SK-N-SH treated with all-trans-retinoic acid at 6 μM for 48 hours (cell line): ENCODE measurements at regions not wholly inside any gene's neighbourhood (a gene's known extent, or its start where the extent isn't known, plus 50 kb on each side); places are given as distances from the start of the nearest gene placed in this dataset.

ENCODE experiments used
- ATAC-seq: fragments of 200-7000 bp; cut with Tn5 transposase; 3 replicates; pipeline ENCODE4 v1.9.1; 2020; ENCODE audit warnings: mild to moderate bottlenecking, moderate library complexity
- ARNTL ChIP-seq: fragments of 450-650 bp; formaldehyde crosslinking; IDR thresholded peaks from 2 replicates; pipeline ENCODE4 v1.5.0; 2020; ENCODE audit warnings: low read depth, mild to moderate bottlenecking, moderate library complexity, borderline replicate concordance
- CSDC2 ChIP-seq: fragments of 250-450 bp; sonication (Bioruptor Pico); IDR thresholded peaks from 2 replicates; pipeline ENCODE4 v1.5.0; 2020; ENCODE audit warnings: mild to moderate bottlenecking, moderate library complexity
- ESRRG ChIP-seq: fragments of 250-450 bp; sonication (Bioruptor Pico); IDR thresholded peaks from 2 replicates; pipeline ENCODE4 v1.6.1; 2021; ENCODE audit warnings: mild to moderate bottlenecking
- ISL1 ChIP-seq: fragments of 250-450 bp; sonication (Bioruptor Pico); IDR thresholded peaks from 2 replicates; pipeline ENCODE4 v2.1.2; 2022; ENCODE audit warnings: mild to moderate bottlenecking, moderate library complexity
- OSR1 ChIP-seq: fragments of 250-450 bp; sonication (Bioruptor Pico); IDR thresholded peaks from 2 replicates; pipeline ENCODE4 v1.8.0; 2022; ENCODE audit warnings: moderate library complexity, mild to moderate bottlenecking, inconsistent platforms
- PPARA ChIP-seq: fragments of 250-450 bp; sonication (Bioruptor Pico); IDR thresholded peaks from 2 replicates; pipeline ENCODE4 v1.5.0; 2020; ENCODE audit warnings: mild to moderate bottlenecking, borderline replicate concordance
- RARB ChIP-seq: fragments of 250-450 bp; sonication (Bioruptor Pico); IDR thresholded peaks from 2 replicates; pipeline ENCODE4 v1.8.0; 2021; ENCODE audit warnings: mild to moderate bottlenecking, moderate library complexity
- SNAI2 ChIP-seq: fragments of 250-450 bp; sonication (Bioruptor Pico); IDR thresholded peaks from 2 replicates; pipeline ENCODE4 v1.5.0; 2020; ENCODE audit warnings: mild to moderate bottlenecking, moderate library complexity
- TCF4 ChIP-seq: fragments of 250-450 bp; sonication (Bioruptor Pico); IDR thresholded peaks from 2 replicates; pipeline ENCODE4 v1.8.0; 2021; ENCODE audit warnings: mild to moderate bottlenecking, moderate library complexity, borderline replicate concordance
- TOX ChIP-seq: fragments of 250-450 bp; sonication (Bioruptor Pico); IDR thresholded peaks from 2 replicates; pipeline ENCODE4 v1.8.0; 2021; ENCODE audit warnings: mild to moderate bottlenecking, moderate library complexity, borderline replicate concordance
- ZC3H10 ChIP-seq: fragments of 250-450 bp; sonication (Bioruptor Pico); IDR thresholded peaks from 2 replicates; pipeline ENCODE4 v1.5.1; 2021; ENCODE audit warnings: mild to moderate bottlenecking, moderate library complexity
- ZFP3 ChIP-seq: fragments of 250-450 bp; sonication (Bioruptor Pico); IDR thresholded peaks from 2 replicates; pipeline ENCODE4 v1.5.0; 2020; ENCODE audit warnings: mild to moderate bottlenecking, moderate library complexity
- ZFP30 ChIP-seq: fragments of 450-650 bp; formaldehyde crosslinking; IDR thresholded peaks from 2 replicates; pipeline ENCODE4 v1.5.0; 2022; ENCODE audit warnings: mild to moderate bottlenecking, moderate library complexity
- ZNF565 ChIP-seq: fragments of 450-650 bp; formaldehyde crosslinking; conservative IDR thresholded peaks from 2 replicates; pipeline ENCODE4 v1.5.0; 2020; ENCODE audit warnings: low read depth, mild to moderate bottlenecking, moderate library complexity
- ZNF70 ChIP-seq: fragments of 450-650 bp; formaldehyde crosslinking; IDR thresholded peaks from 2 replicates; pipeline ENCODE4 v1.5.0; 2020; ENCODE audit warnings: mild to moderate bottlenecking, moderate library complexity
- ZNF8 ChIP-seq: fragments of 450-650 bp; formaldehyde crosslinking; IDR thresholded peaks from 2 replicates; pipeline ENCODE4 v1.5.0; 2020; ENCODE audit warnings: mild to moderate bottlenecking, moderate library complexity
- TF ChIP-seq, protein P1 (sequence below): fragments of 250-450 bp; sonication (Bioruptor Pico); IDR thresholded peaks from 2 replicates; pipeline ENCODE4 v1.8.0; 2020; ENCODE audit warnings: mild to moderate bottlenecking, moderate library complexity, borderline replicate concordance
- TF ChIP-seq, protein P2 (sequence below): fragments of 250-450 bp; sonication (Bioruptor Pico); IDR thresholded peaks from 2 replicates; pipeline ENCODE4 v1.5.1; 2021; ENCODE audit warnings: mild to moderate bottlenecking, moderate library complexity
- TF ChIP-seq, protein P3 (sequence below): fragments of 250-450 bp; sonication (Bioruptor Pico); IDR thresholded peaks from 2 replicates; pipeline ENCODE4 v1.8.0; 2021; ENCODE audit warnings: low read depth, mild to moderate bottlenecking, moderate library complexity, borderline replicate concordance
- TF ChIP-seq, protein P4 (sequence below): fragments of 250-450 bp; sonication (Bioruptor Pico); IDR thresholded peaks from 2 replicates; pipeline ENCODE4 v1.5.0; 2020; ENCODE audit warnings: mild to moderate bottlenecking, moderate library complexity
- TF ChIP-seq, protein P5 (sequence below): fragments of 250-450 bp; sonication (Bioruptor Pico); IDR thresholded peaks from 2 replicates; pipeline ENCODE4 v1.5.1; 2020; ENCODE audit warnings: low read depth, mild to moderate bottlenecking, moderate library complexity

DNA sequence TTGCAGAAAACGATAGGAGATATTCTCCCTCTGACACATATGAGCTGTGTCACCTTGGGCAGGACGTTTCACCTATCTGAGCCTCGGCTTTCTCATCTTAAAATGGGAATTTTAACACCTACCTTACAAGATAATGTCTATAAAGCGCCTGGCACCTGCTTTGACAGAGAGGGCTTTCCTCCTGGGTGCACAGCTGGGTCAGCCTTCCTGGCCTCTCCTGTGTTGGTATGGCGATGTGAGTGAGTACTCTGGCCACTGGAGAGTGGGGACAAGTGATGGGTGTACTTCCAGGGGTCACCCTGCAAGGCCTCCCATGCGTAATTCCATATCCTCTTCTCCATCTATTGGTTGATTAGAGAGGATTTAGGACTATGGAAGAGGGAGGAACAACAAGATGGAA, 113.1 kb upstream of the SMIM23 start (continued):
- TF ChIP-seq, protein P1, sequence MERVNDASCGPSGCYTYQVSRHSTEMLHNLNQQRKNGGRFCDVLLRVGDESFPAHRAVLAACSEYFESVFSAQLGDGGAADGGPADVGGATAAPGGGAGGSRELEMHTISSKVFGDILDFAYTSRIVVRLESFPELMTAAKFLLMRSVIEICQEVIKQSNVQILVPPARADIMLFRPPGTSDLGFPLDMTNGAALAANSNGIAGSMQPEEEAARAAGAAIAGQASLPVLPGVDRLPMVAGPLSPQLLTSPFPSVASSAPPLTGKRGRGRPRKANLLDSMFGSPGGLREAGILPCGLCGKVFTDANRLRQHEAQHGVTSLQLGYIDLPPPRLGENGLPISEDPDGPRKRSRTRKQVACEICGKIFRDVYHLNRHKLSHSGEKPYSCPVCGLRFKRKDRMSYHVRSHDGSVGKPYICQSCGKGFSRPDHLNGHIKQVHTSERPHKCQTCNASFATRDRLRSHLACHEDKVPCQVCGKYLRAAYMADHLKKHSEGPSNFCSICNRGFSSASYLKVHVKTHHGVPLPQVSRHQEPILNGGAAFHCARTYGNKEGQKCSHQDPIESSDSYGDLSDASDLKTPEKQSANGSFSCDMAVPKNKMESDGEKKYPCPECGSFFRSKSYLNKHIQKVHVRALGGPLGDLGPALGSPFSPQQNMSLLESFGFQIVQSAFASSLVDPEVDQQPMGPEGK (CRISPR knock-in tag) = no peak
- TF ChIP-seq ZFP30 = no peak
- TF ChIP-seq, all 23 proteins: peak for 0

DNA sequence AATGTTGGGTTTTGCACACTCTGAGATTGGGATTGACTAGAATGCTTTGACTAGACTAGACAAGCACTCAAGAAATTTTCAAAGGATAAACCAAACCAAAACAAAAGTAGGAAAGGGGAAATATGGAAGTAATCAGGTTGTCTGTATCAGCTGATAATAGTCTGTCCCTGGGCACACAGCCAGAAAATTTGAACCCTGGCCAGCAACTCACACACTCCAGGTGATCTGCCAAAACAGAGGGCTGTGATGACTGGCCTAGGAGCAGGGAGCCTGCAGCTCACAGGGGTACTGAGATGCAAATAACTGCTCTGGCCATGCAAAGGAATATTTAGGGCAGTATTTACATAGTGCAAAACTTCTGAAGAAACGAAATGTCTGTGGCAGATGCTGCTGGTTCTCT, 112.3 kb upstream of the SMIM23 start:
- no peak for ATAC-seq

DNA sequence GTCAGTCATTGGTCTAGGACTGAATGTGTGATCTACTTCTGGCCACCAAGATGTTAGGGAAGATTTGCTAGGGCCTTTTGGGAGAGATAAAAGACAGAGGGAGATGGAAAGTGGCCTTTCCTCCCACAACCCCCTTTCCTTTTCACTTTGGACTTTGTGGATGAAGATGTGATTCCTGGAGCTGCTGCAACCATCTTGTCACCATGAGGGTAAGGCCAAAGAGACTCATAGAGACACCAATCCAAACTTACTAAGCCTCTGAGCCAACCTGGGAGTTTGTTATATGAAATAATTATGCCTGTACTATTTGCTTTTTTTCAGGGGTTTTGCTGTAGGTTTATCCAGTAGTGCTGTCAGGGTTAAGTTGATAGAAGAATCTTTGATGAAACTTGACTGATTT, 111.8 kb upstream of the SMIM23 start:
- TF ChIP-seq CSDC2 (no peak), ZC3H10 (CRISPR knock-in tag) (no peak)
- ATAC-seq = no peak

More for the DNA sequence above, 112.3 kb upstream of the SMIM23 start:
- TF ChIP-seq, protein P2, sequence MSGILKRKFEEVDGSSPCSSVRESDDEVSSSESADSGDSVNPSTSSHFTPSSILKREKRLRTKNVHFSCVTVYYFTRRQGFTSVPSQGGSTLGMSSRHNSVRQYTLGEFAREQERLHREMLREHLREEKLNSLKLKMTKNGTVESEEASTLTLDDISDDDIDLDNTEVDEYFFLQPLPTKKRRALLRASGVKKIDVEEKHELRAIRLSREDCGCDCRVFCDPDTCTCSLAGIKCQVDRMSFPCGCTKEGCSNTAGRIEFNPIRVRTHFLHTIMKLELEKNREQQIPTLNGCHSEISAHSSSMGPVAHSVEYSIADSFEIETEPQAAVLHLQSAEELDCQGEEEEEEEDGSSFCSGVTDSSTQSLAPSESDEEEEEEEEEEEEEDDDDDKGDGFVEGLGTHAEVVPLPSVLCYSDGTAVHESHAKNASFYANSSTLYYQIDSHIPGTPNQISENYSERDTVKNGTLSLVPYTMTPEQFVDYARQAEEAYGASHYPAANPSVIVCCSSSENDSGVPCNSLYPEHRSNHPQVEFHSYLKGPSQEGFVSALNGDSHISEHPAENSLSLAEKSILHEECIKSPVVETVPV (CRISPR knock-in tag) = no peak
- TF ChIP-seq ARNTL (CRISPR knock-in tag) = no peak
- TF ChIP-seq, protein P3, sequence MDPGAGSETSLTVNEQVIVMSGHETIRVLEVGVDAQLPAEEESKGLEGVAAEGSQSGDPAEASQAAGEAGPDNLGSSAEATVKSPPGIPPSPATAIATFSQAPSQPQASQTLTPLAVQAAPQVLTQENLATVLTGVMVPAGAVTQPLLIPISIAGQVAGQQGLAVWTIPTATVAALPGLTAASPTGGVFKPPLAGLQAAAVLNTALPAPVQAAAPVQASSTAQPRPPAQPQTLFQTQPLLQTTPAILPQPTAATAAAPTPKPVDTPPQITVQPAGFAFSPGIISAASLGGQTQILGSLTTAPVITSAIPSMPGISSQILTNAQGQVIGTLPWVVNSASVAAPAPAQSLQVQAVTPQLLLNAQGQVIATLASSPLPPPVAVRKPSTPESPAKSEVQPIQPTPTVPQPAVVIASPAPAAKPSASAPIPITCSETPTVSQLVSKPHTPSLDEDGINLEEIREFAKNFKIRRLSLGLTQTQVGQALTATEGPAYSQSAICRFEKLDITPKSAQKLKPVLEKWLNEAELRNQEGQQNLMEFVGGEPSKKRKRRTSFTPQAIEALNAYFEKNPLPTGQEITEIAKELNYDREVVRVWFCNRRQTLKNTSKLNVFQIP (CRISPR knock-in tag) = no peak
- TF ChIP-seq, protein P1 (CRISPR knock-in tag) = no peak
- no peak for TF ChIP-seq ZFP30
- peak; percentile 53; the same call in 1 of the 2 replicates for TF ChIP-seq TCF4 (CRISPR knock-in tag)
- no peak for TF ChIP-seq PPARA (CRISPR knock-in tag)
- TF ChIP-seq TOX = no peak

DNA sequence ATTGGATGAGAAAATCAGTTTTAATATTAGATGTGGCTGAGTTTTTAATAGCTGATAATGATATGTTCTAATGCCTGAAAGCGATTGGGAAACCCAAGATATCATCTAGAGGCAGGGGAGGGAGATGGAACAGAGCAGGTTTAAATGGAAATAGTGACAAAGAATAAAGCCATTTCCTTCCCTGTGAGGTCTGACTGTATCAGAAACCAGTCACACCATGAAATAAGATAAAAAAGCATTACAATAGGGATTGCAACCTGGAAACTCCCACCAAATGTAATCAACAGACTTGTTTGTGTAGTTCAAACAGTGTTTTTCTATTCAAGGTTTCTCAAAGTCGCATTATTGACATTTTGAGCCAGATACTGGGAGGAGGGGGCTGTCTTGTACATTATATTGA, 110.1 kb upstream of the SMIM23 start:
- no peak for ATAC-seq
- TF ChIP-seq ESRRG (CRISPR knock-in tag) (no peak), SNAI2 (CRISPR knock-in tag) (no peak), ZNF70 (CRISPR knock-in tag) (no peak), CSDC2 (no peak), TOX (no peak), ISL1 (CRISPR knock-in tag) (no peak), ARNTL (CRISPR knock-in tag) (no peak), ZFP3 (CRISPR knock-in tag) (no peak), RARB (no peak), OSR1 (CRISPR knock-in tag) (no peak), ZC3H10 (CRISPR knock-in tag) (no peak), ZNF565 (CRISPR knock-in tag) (no peak), ZNF8 (CRISPR knock-in tag) (no peak)
- TF ChIP-seq, protein P2 (CRISPR knock-in tag) = no peak
- TF ChIP-seq, protein P4, sequence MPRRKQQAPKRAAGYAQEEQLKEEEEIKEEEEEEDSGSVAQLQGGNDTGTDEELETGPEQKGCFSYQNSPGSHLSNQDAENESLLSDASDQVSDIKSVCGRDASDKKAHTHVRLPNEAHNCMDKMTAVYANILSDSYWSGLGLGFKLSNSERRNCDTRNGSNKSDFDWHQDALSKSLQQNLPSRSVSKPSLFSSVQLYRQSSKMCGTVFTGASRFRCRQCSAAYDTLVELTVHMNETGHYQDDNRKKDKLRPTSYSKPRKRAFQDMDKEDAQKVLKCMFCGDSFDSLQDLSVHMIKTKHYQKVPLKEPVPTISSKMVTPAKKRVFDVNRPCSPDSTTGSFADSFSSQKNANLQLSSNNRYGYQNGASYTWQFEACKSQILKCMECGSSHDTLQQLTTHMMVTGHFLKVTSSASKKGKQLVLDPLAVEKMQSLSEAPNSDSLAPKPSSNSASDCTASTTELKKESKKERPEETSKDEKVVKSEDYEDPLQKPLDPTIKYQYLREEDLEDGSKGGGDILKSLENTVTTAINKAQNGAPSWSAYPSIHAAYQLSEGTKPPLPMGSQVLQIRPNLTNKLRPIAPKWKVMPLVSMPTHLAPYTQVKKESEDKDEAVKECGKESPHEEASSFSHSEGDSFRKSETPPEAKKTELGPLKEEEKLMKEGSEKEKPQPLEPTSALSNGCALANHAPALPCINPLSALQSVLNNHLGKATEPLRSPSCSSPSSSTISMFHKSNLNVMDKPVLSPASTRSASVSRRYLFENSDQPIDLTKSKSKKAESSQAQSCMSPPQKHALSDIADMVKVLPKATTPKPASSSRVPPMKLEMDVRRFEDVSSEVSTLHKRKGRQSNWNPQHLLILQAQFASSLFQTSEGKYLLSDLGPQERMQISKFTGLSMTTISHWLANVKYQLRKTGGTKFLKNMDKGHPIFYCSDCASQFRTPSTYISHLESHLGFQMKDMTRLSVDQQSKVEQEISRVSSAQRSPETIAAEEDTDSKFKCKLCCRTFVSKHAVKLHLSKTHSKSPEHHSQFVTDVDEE (CRISPR knock-in tag) = no peak
- TF ChIP-seq, protein P3 (CRISPR knock-in tag) = no peak
- TF ChIP-seq, protein P5, sequence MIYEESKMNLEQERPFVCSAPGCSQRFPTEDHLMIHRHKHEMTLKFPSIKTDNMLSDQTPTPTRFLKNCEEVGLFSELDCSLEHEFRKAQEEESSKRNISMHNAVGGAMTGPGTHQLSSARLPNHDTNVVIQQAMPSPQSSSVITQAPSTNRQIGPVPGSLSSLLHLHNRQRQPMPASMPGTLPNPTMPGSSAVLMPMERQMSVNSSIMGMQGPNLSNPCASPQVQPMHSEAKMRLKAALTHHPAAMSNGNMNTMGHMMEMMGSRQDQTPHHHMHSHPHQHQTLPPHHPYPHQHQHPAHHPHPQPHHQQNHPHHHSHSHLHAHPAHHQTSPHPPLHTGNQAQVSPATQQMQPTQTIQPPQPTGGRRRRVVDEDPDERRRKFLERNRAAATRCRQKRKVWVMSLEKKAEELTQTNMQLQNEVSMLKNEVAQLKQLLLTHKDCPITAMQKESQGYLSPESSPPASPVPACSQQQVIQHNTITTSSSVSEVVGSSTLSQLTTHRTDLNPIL (CRISPR knock-in tag) = no peak
